COLO829 (cell line): ENCODE measurements at regions not wholly inside any gene's neighbourhood (a gene's known extent, or its start where the extent isn't known, plus 50 kb on each side); places are given as distances from the start of the nearest gene placed in this dataset.
A peak's percentile ranks its signal among the peaks of the same experiment; 100 is the strongest.
"Not testable (repeated sequence)": the region's sequence is repeated elsewhere in the genome, so short reads cannot be mapped to it uniquely, and the experiment has no call there.

Experiments
- DNase-seq: peaks from one replicate; pipeline ENCODE4 v3.0.0; 2012; ENCODE audit warnings: low spot score

DNA sequence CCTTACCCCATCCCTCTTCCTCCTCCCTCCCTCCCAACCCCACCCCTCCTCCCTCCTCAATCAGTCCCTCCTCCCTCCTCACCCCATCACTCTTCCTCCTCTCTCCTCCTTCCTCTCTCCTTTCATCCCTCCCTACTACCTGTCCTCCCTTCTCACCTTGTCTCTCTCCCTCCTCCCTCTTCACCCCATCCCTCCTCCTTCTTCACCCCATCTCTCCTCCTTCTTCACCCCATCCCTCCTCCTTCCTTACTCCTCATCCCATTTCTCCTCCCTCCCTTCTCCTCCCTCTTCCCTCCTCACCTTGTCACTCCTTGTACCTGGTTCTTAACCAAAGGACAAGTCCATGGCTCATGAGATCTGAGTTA lies 222.4 kb downstream of the TTLL2 start:
- no peak for DNase-seq

- no peak for DNase-seq
Observed at GRCh38 chr6:167547751-167548150, 222.9 kb downstream of the TTLL2 start.

DNA sequence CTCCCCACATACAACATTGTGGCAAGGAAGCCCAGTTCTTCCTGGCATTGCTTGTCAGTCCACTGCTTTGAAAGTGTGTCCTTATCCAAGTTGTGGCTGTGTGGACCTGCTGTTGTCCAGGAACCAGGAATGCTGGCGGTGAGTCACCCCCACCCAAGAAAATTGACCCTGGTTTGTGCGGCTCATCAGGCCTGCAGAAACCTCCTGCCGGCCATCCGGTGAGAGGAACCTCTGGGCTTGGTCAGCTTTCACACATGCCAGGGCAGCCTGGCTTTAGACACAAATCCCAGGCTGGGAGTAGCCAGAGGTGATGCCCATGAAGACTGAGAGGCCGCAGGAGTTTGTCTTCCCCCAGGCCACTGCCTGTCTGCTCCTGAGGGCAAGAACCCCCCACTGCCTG lies 223.6 kb downstream of the TTLL2 start:
- no peak for DNase-seq

DNA sequence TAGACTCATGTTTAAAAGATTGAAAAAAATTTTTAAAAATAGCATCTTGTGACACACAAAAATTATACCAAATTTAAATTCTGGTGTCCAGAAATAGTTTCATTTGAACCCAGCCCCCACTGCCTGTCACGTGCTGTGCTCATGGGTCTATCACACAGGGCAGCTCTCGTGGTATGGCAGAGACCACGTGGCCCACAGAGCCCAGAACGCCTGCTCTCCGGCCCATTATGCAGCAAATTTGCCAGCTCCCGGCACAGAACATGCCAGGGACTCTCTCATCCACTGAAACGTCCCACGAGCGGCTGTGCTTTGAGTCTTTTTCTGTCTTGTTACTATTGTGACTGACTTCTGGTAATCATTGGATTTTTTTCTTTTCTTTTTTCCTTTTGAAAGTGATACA lies 224.3 kb downstream of the TTLL2 start:
- DNase-seq = no peak

DNA sequence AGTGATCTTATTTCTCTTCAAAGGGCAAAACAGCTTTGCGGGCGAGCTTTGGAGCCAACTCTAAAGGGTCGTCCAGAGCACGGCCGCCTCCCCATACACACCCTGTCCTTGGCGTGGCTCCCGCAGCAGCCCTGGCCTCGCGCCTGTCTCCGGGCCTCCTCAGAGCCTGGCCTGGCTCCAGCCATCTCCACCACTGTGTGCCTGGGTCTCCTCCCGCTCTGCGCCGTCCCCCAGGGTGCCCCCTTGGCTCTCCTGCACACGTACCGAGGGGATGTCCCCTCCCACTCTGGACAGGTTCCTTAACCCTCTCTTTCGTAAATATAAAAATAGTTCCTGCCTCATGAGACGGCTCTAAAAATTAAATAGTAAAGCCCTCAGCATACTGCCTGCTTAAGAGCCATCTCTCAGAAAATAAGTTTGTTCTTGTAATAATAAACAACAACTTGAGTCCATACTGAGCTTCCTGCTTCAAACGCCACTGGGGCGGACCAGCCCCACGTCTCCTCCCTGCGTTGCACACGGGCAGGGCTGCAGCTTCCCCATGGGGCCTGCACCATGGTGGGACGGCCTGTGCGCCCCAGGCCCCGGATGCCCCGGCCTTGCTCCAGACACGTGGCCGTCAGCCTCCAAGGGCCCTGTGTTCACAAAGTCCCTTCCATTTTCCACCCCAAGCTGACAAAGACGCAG lies 226.2 kb downstream of the TTLL2 start:
- no peak for DNase-seq

DNA sequence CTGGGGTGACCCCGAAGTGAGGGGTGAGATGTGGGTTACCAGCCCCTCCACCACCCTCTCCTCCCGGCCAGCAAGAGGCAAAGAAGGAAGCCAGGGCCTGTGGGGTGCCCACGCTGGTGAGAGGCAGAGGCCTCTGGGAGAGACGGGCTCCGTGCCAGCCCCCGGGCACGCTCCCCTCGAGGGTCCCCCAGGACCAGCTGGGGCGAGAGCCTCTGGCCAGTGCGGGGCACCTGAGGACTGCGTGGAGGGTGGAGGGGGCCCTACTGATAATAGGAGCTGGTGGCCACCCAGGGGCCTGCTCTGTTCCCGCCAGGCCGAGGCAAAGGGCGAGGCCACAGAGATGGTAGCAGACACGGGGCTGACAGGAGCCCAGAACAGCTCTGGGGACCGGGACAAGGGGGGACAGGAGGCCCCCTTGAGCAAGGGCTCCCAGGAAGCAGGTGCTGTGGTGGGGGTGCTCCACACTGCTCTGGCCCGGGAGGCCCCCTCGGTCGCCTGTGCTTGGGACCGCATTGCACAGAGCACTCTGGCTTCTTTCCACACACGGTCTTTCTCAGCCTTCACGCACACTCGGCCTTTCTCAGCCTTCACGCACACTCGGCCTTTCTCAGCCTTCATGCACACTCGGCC lies 226.9 kb downstream of the TTLL2 start:
- no peak for DNase-seq

GRCh38 chr6:167552258-167552630 lies 227.4 kb downstream of the TTLL2 start:
- DNase-seq = no peak

GRCh38 chr6:167552961-167553735 lies 228.3 kb downstream of the TTLL2 start:
- no peak for DNase-seq

GRCh38 chr6:167553736-167554119 lies 228.8 kb downstream of the TTLL2 start:
- no peak for DNase-seq

DNA sequence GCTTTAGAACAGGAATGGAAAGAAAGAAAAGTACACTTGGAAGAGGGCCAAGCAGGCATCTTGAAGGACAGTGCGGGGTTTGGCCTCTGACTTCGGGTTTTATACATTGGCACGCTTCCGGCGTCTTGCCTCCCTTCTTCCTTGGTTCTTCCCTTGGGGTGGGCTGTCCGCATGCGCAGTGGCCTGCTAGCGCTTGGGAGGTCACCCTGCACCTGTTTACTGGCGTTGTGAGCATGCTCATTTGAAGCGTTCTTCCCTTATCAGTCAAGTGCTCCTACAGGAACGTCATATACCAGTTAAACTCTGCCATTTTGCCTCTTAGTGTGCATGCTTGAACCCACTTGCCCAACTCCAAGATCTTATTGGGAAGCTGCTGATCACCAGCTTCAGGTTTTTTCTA lies 230.0 kb downstream of the TTLL2 start:
- DNase-seq = no peak

GRCh38 chr6:167555836-167556235 lies 230.9 kb downstream of the TTLL2 start:
- DNase-seq = no peak

DNA sequence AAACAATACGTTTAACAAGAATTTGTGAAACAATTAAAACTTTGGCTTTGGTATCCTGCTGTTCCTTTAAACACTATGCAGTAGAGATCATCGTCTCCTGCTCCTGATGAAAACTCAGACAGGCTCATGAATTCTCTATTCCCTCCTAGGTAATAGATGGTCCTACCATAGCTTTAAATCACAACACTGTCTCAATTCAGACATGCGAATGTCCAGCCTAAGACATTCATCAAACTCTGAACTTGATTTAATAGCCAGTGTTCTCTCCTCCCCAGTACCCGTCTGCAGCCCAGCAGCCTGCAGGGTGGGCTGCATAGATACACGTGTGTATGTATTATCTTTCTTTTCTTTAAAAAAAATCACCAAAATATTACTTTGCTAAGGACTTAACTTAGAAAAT lies 232.8 kb downstream of the TTLL2 start:
- no peak for DNase-seq

DNA sequence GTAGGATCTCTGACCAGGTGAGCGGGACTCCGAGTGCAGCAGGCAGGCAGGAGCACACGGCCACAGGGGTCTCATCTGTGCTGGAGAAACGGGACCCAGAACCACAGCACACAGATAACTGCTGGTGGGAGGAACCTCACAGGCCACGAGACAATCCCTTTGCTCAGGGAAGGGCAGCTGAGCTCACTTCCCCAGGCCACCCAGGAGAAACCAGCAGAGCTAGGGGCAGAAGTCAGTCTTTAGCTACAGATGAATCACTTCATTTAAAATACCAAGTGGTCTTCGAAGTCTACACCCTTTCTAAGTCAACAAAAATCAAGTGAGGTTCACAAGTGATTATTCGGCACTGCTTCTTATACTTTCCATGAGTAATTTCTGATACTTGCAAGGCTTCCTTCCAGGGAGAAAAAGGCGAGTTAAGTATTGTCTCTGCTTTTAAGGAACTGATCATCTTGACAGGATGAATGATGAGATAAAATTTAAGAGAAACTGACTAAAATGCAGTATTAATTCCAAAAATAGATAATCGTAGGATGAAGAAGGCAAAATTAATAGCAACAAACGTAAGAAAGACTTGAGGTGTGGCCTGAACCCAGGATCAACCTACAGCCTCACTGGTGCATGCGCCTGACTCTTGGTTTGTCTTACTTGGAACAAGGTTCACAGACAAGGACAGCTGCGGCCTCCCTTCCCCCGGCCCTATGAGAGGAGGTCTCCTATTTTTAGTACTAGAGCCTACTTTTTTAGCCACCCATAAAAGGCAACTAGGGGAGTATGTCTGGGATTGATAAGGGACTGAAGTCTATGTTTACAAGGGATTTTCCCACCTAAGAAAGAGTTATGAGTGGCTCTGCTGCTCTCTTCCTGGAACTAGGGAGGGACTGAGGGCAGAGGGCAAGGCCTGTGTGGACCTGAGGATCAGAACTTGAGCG lies 233.6 kb downstream of the TTLL2 start:
- no peak for DNase-seq

DNA sequence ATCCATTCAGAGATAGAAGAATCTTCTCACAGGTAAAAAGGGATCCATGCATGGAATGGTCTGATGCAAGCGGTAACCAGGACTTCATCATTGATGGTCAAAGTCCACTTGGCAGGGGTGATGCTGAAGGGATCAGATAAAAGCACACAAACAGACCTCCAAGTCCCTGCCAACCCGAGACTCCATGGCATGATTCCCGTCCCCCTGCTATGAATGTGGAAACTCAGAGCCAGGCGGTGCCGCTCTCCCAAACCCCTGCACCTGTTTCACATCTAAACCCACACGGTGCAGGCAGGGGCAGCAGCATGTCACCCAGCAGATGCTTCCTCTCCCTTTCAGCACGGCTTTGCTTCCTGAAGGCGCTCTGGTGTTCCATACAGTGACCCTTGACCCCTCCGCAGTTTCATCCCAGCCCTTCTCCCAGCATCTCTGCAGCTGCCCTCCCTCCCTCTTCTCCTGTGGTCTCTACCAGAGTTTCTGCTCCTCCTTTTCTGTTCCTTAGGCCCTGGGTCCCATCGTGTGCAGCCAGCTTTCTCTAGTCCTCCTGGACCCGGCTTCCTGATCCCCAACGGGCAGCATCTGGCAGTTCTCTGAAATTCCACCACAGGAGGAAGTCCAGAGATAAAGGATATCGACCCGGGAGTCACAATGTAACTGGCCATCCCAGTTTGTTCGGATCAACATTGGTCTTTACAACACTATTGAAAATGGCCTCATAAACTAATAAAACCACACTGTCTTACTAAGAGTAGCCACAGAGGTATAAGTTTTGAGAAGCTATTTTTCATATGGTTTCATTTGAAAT lies 235.0 kb downstream of the TTLL2 start:
- DNase-seq = no peak

GRCh38 chr6:167560673-167561569 lies 236.0 kb downstream of the TTLL2 start:
- DNase-seq = no peak

DNA sequence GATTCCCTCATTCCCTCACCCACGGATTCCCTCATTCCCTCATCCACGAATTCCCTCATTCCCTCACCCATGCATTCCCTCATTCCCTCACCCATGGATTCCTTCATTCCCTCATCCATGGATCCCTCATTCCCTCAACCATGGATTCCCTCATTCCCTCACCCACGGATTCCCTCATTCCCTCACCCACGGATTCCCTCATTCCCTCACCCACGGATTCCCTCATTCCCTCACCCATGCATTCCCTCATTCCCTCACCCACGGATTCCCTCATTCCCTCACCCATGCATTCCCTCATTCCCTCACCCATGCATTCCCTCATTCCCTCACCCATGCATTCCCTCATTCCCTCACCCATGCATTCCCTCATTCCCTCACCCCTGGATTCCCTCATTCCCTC lies 238.0 kb downstream of the TTLL2 start:
- not testable (repeated sequence) for DNase-seq

GRCh38 chr6:167564416-167565250 lies 239.7 kb downstream of the TTLL2 start:
- no peak for DNase-seq

- DNase-seq = no peak
Observed at GRCh38 chr6:167565388-167565787, 240.5 kb downstream of the TTLL2 start.

GRCh38 chr6:167565884-167566599 lies 241.2 kb downstream of the TTLL2 start:
- peak; percentile 96 for DNase-seq
